ENCODE measurements at regions not wholly inside any gene's neighbourhood (a gene's known extent, or its start where the extent isn't known, plus 50 kb on each side); places are given as distances from the start of the nearest gene placed in this dataset.

- no peak for TF ChIP-seq SIN3A (IDR thresholded peaks at IDR 0.05; ENCODE audit: borderline replicate concordance, low read depth, low read length)
- TF ChIP-seq EP300 (IDR thresholded peaks at IDR 0.05; ENCODE audit: borderline replicate concordance in 1 of 2, low read depth in 1 of 2, low read length in 1 of 2): no peak
- no peak for TF ChIP-seq POLR2AphosphoS5 (IDR thresholded peaks at IDR 0.05; ENCODE audit: low read depth, low read length)
- TF ChIP-seq FOSL2 (IDR thresholded peaks at IDR 0.05; ENCODE audit: borderline replicate concordance, low read depth): no peak
Observed at GRCh38 chr2:15082105-15083058, 449.9 kb downstream of the LRATD1 start (continued).

GRCh38 chr2:15084826-15085489 lies 452.4 kb downstream of the LRATD1 start:
- H3K4me3 ChIP-seq (ENCODE audit: low read depth in 2 of 2, low read length in 1 of 2): no peak overlapping the region
- no peak overlapping the region for H2AFZ ChIP-seq (ENCODE audit: low read depth)
- H3K36me3 ChIP-seq (replicated peaks in 1 of 2; ENCODE audit: control insufficient read depth in 1 of 2, insufficient read depth in 2 of 2, low read length in 1 of 2): no peaks in the 10 kb centered on the region
- no peak overlapping the region for H3K27ac ChIP-seq (ENCODE audit: low read depth in 2 of 2, low read length in 1 of 2)
- no peaks in the 10 kb centered on the region; a peak in 1 of 4 replicates for H3K4me1 ChIP-seq (ENCODE audit: control insufficient read depth in 1 of 2, insufficient read depth in 2 of 2, low read depth in 1 of 2, low read length in 1 of 2)
- DNase-seq: peak; percentile 38
- H3K79me2 ChIP-seq (ENCODE audit: insufficient read depth): no peaks in the 10 kb centered on the region
- H3K9me3 ChIP-seq: no peaks in the 10 kb centered on the region; the same call in 1 of the 2 replicates
- H3K9ac ChIP-seq: no peak overlapping the region
- no peaks in the 10 kb centered on the region for H3K9me2 ChIP-seq
- 62% methylated on average over 15 of the region's 33 CpGs for WGBS (ENCODE audit: low lambda C conversion rate)
- H4K20me1 ChIP-seq (ENCODE audit: insufficient read depth): no peaks in the 10 kb centered on the region
- ChIA-PET CTCF (interaction anchor here (0.6 kb wide), 1 partner anchor 55 kb away, joined by 3 read pairs; no protein-coding TSS in a partner anchor), POLR2A (no interaction called here)
- H3F3A ChIP-seq (replicated peaks; ENCODE audit: insufficient read depth): no peaks in the 10 kb centered on the region
- no peaks in the 10 kb centered on the region for H3K27me3 ChIP-seq (ENCODE audit: insufficient read depth)
- no peak overlapping the region for H3K4me2 ChIP-seq
- TF ChIP-seq USF2 (IDR thresholded peaks at IDR 0.05; ENCODE audit: borderline replicate concordance, low read depth, low read length) (no peak), JUND (IDR thresholded peaks at IDR 0.05) (no peak), YY1 (IDR thresholded peaks at IDR 0.05; ENCODE audit: low read depth) (no peak), GABPA (IDR thresholded peaks at IDR 0.05; ENCODE audit: low read depth) (no peak), CHD2 (IDR thresholded peaks at IDR 0.05; ENCODE audit: low read length, partially characterized antibody) (no peak), FOXM1 (IDR thresholded peaks at IDR 0.05; ENCODE audit: low read depth) (no peak), POLR2AphosphoS5 (IDR thresholded peaks at IDR 0.05; ENCODE audit: low read depth, low read length) (no peak)

- H3F3A ChIP-seq (replicated peaks; ENCODE audit: insufficient read depth): no peaks in the 10 kb centered on the region
- no peak overlapping the region for H2AFZ ChIP-seq (ENCODE audit: low read depth)
- WGBS (ENCODE audit: low lambda C conversion rate): 39% methylated on average over 1 of the region's 1 CpG
- H3K4me3 ChIP-seq (ENCODE audit: low read depth in 2 of 2, low read length in 1 of 2): no peak overlapping the region
- H3K27ac ChIP-seq (ENCODE audit: low read depth in 2 of 2, low read length in 1 of 2): no peak overlapping the region
- CTCF ChIA-PET: interaction anchor here (1.1 kb wide), 1 partner anchor 19 kb away, joined by 3 read pairs; no protein-coding TSS in a partner anchor
- no peaks in the 10 kb centered on the region for H4K20me1 ChIP-seq (ENCODE audit: insufficient read depth)
- no peaks in the 10 kb centered on the region for H3K27me3 ChIP-seq (ENCODE audit: insufficient read depth)
- POLR2A ChIA-PET: no interaction called here
- DNase-seq: no peak
- no peak overlapping the region for H3K4me2 ChIP-seq
- no peaks in the 10 kb centered on the region for H3K9me3 ChIP-seq
- no peaks in the 10 kb centered on the region; a peak in 2 of 4 replicates for H3K4me1 ChIP-seq (ENCODE audit: control insufficient read depth in 1 of 2, insufficient read depth in 2 of 2, low read depth in 1 of 2, low read length in 1 of 2)
- no peaks in the 10 kb centered on the region for H3K36me3 ChIP-seq (replicated peaks in 1 of 2; ENCODE audit: control insufficient read depth in 1 of 2, insufficient read depth in 2 of 2, low read length in 1 of 2)
- H3K9me2 ChIP-seq: no peaks in the 10 kb centered on the region
- H3K9ac ChIP-seq: no peak overlapping the region
- H3K79me2 ChIP-seq (ENCODE audit: insufficient read depth): no peaks in the 10 kb centered on the region
- TF ChIP-seq CHD2 (IDR thresholded peaks at IDR 0.05; ENCODE audit: low read length, partially characterized antibody): no peak
- TF ChIP-seq NRF1 (IDR thresholded peaks at IDR 0.05; ENCODE audit: low read depth, low read length): no peak
- TF ChIP-seq FOXM1 (IDR thresholded peaks at IDR 0.05; ENCODE audit: low read depth): no peak
- TF ChIP-seq RAD21 (IDR thresholded peaks at IDR 0.05; ENCODE audit: low read length): no peak
- no peak for TF ChIP-seq FOXJ3 (CRISPR knock-in tag; IDR thresholded peaks at IDR 0.05)
- TF ChIP-seq GATA2 (CRISPR knock-in tag; IDR thresholded peaks at IDR 0.05): no peak
- no peak for TF ChIP-seq FOSL2 (IDR thresholded peaks at IDR 0.05; ENCODE audit: borderline replicate concordance, low read depth)
- TF ChIP-seq NFIC (IDR thresholded peaks at IDR 0.05; ENCODE audit: borderline replicate concordance): no peak
- TF ChIP-seq MAX (IDR thresholded peaks at IDR 0.05; ENCODE audit: low read depth): no peak
- TF ChIP-seq SIN3A (IDR thresholded peaks at IDR 0.05; ENCODE audit: borderline replicate concordance, low read depth, low read length): no peak
- TF ChIP-seq RCOR1 (IDR thresholded peaks at IDR 0.05; ENCODE audit: low read length): no peak
- no peak for TF ChIP-seq TCF12 (IDR thresholded peaks at IDR 0.05)
- TF ChIP-seq MXI1 (IDR thresholded peaks at IDR 0.05; ENCODE audit: low read depth, low read length): no peak
- no peak for TF ChIP-seq REST (IDR thresholded peaks at IDR 0.05; ENCODE audit: low read depth, low read length)
- no peak for TF ChIP-seq JUND (IDR thresholded peaks at IDR 0.05)
Observed at GRCh38 chr2:15092181-15092580, 459.7 kb downstream of the LRATD1 start.

All from SK-N-SH (cell line).